ENCODE measurements at regions not wholly inside any gene's neighbourhood (a gene's known extent, or its start where the extent isn't known, plus 50 kb on each side); places are given as distances from the start of the nearest gene placed in this dataset.

- TF ChIP-seq CTCF (IDR thresholded peaks at IDR 0.05) (no peak), POLR2A (IDR thresholded peaks at IDR 0.05) (no peak)
Observed at GRCh38 chr6:22830463-22830862, 261.1 kb downstream of the HDGFL1 start.
